HEK293 (cell line): ENCODE measurements at regions not wholly inside any gene's neighbourhood (a gene's known extent, or its start where the extent isn't known, plus 50 kb on each side); places are given as distances from the start of the nearest gene placed in this dataset.

ENCODE experiments used
- CTCF ChIA-PET: fragments of 350-600 bp; formaldehyde crosslinking; extraction: SDS; loops from one replicate; lab custom pipeline; 2021; ENCODE audit warnings: antibody characterized with exemption; lab: Yijun Ruan, JAX
- POLR2A ChIA-PET: fragments of 300-600 bp; formaldehyde crosslinking; extraction: SDS; loops from one replicate; lab custom pipeline; 2020; ENCODE audit warnings: antibody characterized with exemption, inconsistent platforms; lab: Yijun Ruan, JAX
- H3K27ac ChIP-seq: fragments of 200-500 bp; sonication (Bioruptor generic); 2 replicates; pipeline ENCODE4 v1.5.1; 2014; ENCODE audit warnings: low read depth, low read length, control low read depth, inconsistent platforms; ENCODE audit errors: extremely low read depth
- H3K36me3 ChIP-seq, 2 experiments: fragments of 200-500 bp in 1 of 2; sonication (Bioruptor generic) in 1 of 2; 1 replicate in 1 of 2; 2 replicates in 1 of 2; pipeline ENCODE4 v1.5.1; 2014 to 2017; ENCODE audit warnings: inconsistent platforms in 2 of 2, low read length in 2 of 2; ENCODE audit not compliant: control insufficient read depth in 2 of 2, insufficient read depth in 1 of 2
- H3K4me1 ChIP-seq: fragments of 200-500 bp; sonication (Bioruptor generic); 2 replicates; pipeline ENCODE4 v1.5.1; 2014; ENCODE audit warnings: mild to moderate bottlenecking, low read length, inconsistent platforms; ENCODE audit not compliant: control insufficient read depth, insufficient read depth
- H3K4me3 ChIP-seq: 2 replicates; pipeline ENCODE4 v1.5.1; 2011; ENCODE audit warnings: low read depth, mild to moderate bottlenecking, control low read depth, low read length, moderate library complexity
- H3K9me3 ChIP-seq: fragments of 200-500 bp; sonication (Bioruptor generic); 2 replicates; pipeline ENCODE4 v1.5.1; 2014; ENCODE audit warnings: low read depth, low read length, inconsistent platforms; ENCODE audit not compliant: control insufficient read depth, insufficient read depth
- OSR2 ChIP-seq: fragments of 450-650 bp; formaldehyde crosslinking; IDR thresholded peaks from 2 replicates; pipeline ENCODE4 v1.5.1; 2016; ENCODE audit warnings: missing biosample characterization, missing genetic modification characterization
- OVOL3 ChIP-seq: fragments of 450-650 bp; formaldehyde crosslinking; IDR thresholded peaks from 2 replicates; pipeline ENCODE4 v1.5.1; 2016; ENCODE audit warnings: missing biosample characterization, missing genetic modification characterization
- PRDM1 ChIP-seq: fragments of 450-650 bp; formaldehyde crosslinking; IDR thresholded peaks from 2 replicates; pipeline ENCODE4; 2016; ENCODE audit warnings: missing biosample characterization, missing genetic modification characterization
- YY1 ChIP-seq: fragments of 450-650 bp; formaldehyde crosslinking; IDR thresholded peaks from 2 replicates; pipeline ENCODE4 v1.5.1; 2018; ENCODE audit warnings: missing biosample characterization, missing genetic modification characterization
- ZBTB48 ChIP-seq: fragments of 450-650 bp; formaldehyde crosslinking; IDR thresholded peaks from 2 replicates; pipeline ENCODE4 v1.5.1; 2016; ENCODE audit warnings: missing biosample characterization, missing genetic modification characterization
- ZEB2 ChIP-seq: fragments of 450-650 bp; formaldehyde crosslinking; IDR thresholded peaks from 2 replicates; pipeline ENCODE4 v1.5.1; 2016; ENCODE audit warnings: missing biosample characterization, missing genetic modification characterization
- ZFP69B ChIP-seq: fragments of 450-650 bp; formaldehyde crosslinking; IDR thresholded peaks from 2 replicates; pipeline ENCODE4 v1.5.1; 2016; ENCODE audit warnings: missing biosample characterization, missing genetic modification characterization
- ZNF16 ChIP-seq: fragments of 450-650 bp; formaldehyde crosslinking; IDR thresholded peaks from 2 replicates; pipeline ENCODE4 v1.5.1; 2016; ENCODE audit warnings: low read depth, missing biosample characterization, missing genetic modification characterization
- ZNF184 ChIP-seq: fragments of 450-650 bp; IDR thresholded peaks from 2 replicates; pipeline ENCODE4 v1.5.1; 2018; ENCODE audit warnings: missing biosample characterization, mild to moderate bottlenecking, missing genetic modification characterization
- ZNF19 ChIP-seq: fragments of 450-650 bp; formaldehyde crosslinking; IDR thresholded peaks from 2 replicates; pipeline ENCODE4; 2016; ENCODE audit warnings: missing biosample characterization, missing genetic modification characterization, low read depth
- ZNF202 ChIP-seq: fragments of 450-650 bp; formaldehyde crosslinking; IDR thresholded peaks from 2 replicates; pipeline ENCODE4 v1.5.1; 2016; ENCODE audit warnings: missing biosample characterization, missing genetic modification characterization, borderline replicate concordance
- ZNF426 ChIP-seq: fragments of 450-650 bp; formaldehyde crosslinking; IDR thresholded peaks from 2 replicates; pipeline ENCODE4 v1.5.1; 2017; ENCODE audit warnings: missing biosample characterization, missing genetic modification characterization, mild to moderate bottlenecking, inconsistent platforms, moderate library complexity
- ZNF510 ChIP-seq: fragments of 450-650 bp; formaldehyde crosslinking; IDR thresholded peaks from 2 replicates; pipeline ENCODE4 v1.5.1; 2018; ENCODE audit warnings: mild to moderate bottlenecking, missing genetic modification characterization, missing biosample characterization; ENCODE audit not compliant: insufficient replicate concordance
- ZNF518A ChIP-seq: fragments of 450-650 bp; formaldehyde crosslinking; conservative IDR thresholded peaks from 2 replicates; pipeline ENCODE4 v1.5.1; 2016; ENCODE audit warnings: low read depth, missing biosample characterization, missing genetic modification characterization
- ZNF548 ChIP-seq: fragments of 450-650 bp; formaldehyde crosslinking; IDR thresholded peaks from 2 replicates; pipeline ENCODE4 v1.5.1; 2016; ENCODE audit warnings: missing biosample characterization, missing genetic modification characterization
- ZNF629 ChIP-seq: fragments of 450-650 bp; formaldehyde crosslinking; IDR thresholded peaks from 2 replicates; pipeline ENCODE4 v1.5.1; 2017; ENCODE audit warnings: missing biosample characterization, missing genetic modification characterization
- ZNF660 ChIP-seq: fragments of 450-650 bp; IDR thresholded peaks from 2 replicates; pipeline ENCODE4 v1.5.1; 2018; ENCODE audit warnings: missing biosample characterization, mild to moderate bottlenecking, missing genetic modification characterization
- ZSCAN18 ChIP-seq: fragments of 450-650 bp; formaldehyde crosslinking; IDR thresholded peaks from 2 replicates; pipeline ENCODE4 v1.5.1; 2016; ENCODE audit warnings: missing biosample characterization, missing genetic modification characterization
- ZXDB ChIP-seq: fragments of 450-650 bp; formaldehyde crosslinking; IDR thresholded peaks from 2 replicates; pipeline ENCODE4 v1.5.1; 2016; ENCODE audit warnings: missing biosample characterization, missing genetic modification characterization
- TF ChIP-seq, protein P1 (sequence below): fragments of 450-650 bp; formaldehyde crosslinking; IDR thresholded peaks from 2 replicates; pipeline ENCODE4 v1.5.1; 2016; ENCODE audit warnings: missing biosample characterization, missing genetic modification characterization, borderline replicate concordance
- TF ChIP-seq, protein P2 (sequence below): fragments of 450-650 bp; formaldehyde crosslinking; IDR thresholded peaks from 2 replicates; pipeline ENCODE4 v1.5.1; 2016; ENCODE audit warnings: missing biosample characterization, missing genetic modification characterization
- TF ChIP-seq, protein P3 (sequence below): fragments of 450-650 bp; formaldehyde crosslinking; IDR thresholded peaks from 2 replicates; pipeline ENCODE4 v1.5.1; 2016; ENCODE audit warnings: missing biosample characterization, missing genetic modification characterization

DNA sequence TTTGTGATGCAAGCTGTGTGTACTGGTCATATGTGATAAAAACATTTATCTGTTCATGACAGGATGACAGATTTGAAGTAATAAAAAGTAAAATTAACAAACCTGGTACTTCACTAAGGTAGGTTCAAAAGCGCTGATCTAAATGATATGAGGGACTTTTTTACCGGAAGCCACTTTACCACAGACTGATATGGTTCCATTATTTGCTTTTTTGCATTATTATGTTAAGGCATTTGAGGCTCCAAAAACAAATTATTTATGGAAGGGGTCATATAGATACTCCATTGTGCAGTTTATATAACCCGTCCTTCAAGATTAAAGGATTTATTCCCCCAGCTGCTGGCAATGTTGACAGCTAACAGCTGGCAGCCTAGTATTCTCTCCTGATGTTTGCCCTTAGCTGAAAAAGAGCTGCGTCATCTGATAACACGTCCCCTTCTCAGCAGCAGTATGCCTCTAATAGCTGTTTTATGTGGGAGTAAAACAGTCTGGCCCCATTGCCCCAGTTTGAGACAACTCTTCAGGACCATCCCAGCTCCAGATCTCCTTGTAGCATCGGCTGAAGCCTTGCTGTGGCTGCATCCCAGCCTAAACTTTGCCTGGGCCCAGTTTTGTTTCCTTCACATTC, 84.8 kb upstream of the XIRP2 start (continued):
- no peak for TF ChIP-seq ZBTB48
- TF ChIP-seq ZNF426, result no peak
- TF ChIP-seq ZNF629, result no peak
- no peak for TF ChIP-seq ZNF660

DNA sequence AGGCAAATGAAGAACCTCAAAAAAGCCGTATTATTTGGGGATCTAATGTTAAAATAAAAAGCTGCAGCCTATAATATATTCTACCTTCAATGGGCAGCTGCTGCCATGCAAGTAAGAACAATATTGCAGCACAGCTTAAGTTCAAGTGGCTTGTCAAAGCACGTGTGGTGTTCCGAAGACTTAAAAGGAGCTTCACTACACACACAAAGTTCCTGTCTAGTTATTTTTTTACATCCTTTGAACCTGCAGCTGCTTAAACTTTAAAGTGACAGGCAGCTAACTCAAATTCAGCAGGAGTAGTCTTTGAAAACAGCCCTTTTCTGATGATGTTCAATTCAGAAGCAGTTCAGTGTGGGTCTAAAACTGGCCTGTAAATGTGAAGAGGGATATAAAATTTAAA, 85.8 kb upstream of the XIRP2 start:
- ChIA-PET CTCF (interaction anchor here (0.6 kb wide), 1 partner anchor 411 kb away, joined by 4 read pairs; no protein-coding TSS in a partner anchor), POLR2A (no interaction called here)

More for the DNA sequence above, 85.8 kb upstream of the XIRP2 start:
- TF ChIP-seq, protein P1, sequence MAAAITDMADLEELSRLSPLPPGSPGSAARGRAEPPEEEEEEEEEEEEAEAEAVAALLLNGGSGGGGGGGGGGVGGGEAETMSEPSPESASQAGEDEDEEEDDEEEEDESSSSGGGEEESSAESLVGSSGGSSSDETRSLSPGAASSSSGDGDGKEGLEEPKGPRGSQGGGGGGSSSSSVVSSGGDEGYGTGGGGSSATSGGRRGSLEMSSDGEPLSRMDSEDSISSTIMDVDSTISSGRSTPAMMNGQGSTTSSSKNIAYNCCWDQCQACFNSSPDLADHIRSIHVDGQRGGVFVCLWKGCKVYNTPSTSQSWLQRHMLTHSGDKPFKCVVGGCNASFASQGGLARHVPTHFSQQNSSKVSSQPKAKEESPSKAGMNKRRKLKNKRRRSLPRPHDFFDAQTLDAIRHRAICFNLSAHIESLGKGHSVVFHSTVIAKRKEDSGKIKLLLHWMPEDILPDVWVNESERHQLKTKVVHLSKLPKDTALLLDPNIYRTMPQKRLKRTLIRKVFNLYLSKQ (tag by site-specific recombination), result no peak
- TF ChIP-seq ZNF660, result no peak
- no peak for TF ChIP-seq ZNF548 (tag by site-specific recombination)
- TF ChIP-seq, protein P2, sequence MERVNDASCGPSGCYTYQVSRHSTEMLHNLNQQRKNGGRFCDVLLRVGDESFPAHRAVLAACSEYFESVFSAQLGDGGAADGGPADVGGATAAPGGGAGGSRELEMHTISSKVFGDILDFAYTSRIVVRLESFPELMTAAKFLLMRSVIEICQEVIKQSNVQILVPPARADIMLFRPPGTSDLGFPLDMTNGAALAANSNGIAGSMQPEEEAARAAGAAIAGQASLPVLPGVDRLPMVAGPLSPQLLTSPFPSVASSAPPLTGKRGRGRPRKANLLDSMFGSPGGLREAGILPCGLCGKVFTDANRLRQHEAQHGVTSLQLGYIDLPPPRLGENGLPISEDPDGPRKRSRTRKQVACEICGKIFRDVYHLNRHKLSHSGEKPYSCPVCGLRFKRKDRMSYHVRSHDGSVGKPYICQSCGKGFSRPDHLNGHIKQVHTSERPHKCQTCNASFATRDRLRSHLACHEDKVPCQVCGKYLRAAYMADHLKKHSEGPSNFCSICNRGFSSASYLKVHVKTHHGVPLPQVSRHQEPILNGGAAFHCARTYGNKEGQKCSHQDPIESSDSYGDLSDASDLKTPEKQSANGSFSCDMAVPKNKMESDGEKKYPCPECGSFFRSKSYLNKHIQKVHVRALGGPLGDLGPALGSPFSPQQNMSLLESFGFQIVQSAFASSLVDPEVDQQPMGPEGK (tag by site-specific recombination), result no peak
- no peak for TF ChIP-seq YY1 (tag by site-specific recombination)
- TF ChIP-seq ZNF426, result no peak
- TF ChIP-seq ZNF184, result no peak
- no peak for TF ChIP-seq ZSCAN18 (tag by site-specific recombination)
- TF ChIP-seq ZNF16 (tag by site-specific recombination), result no peak
- no peak for TF ChIP-seq ZNF510 (tag by site-specific recombination)
- no peak for TF ChIP-seq ZNF202 (tag by site-specific recombination)
- TF ChIP-seq ZXDB (tag by site-specific recombination), result no peak
- no peak for TF ChIP-seq ZNF19 (tag by site-specific recombination)
- TF ChIP-seq OSR2 (tag by site-specific recombination), result no peak
- TF ChIP-seq, protein P3, sequence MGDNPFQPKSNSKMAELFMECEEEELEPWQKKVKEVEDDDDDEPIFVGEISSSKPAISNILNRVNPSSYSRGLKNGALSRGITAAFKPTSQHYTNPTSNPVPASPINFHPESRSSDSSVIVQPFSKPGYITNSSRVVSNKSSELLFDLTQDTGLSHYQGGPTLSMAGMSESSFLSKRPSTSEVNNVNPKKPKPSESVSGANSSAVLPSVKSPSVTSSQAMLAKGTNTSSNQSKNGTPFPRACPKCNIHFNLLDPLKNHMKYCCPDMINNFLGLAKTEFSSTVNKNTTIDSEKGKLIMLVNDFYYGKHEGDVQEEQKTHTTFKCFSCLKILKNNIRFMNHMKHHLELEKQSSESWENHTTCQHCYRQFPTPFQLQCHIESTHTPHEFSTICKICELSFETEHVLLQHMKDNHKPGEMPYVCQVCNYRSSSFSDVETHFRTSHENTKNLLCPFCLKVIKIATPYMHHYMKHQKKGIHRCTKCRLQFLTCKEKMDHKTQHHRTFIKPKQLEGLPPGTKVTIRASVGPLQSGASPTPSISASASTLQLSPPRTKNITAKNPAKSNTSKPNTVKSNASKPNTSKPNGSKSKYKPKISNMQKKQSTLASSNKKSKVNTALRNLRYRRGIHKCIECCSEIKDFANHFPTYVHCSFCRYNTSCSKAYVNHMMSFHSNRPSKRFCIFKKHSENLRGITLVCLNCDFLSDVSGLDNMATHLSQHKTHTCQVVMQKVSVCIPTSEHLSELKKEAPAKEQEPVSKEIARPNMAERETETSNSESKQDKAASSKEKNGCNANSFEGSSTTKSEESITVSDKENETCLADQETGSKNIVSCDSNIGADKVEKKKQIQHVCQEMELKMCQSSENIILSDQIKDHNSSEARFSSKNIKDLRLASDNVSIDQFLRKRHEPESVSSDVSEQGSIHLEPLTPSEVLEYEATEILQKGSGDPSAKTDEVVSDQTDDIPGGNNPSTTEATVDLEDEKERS (tag by site-specific recombination), result no peak
- no peak for TF ChIP-seq ZEB2 (tag by site-specific recombination)
- TF ChIP-seq PRDM1 (tag by site-specific recombination), result no peak
- no peak for TF ChIP-seq ZNF518A
- TF ChIP-seq OVOL3, result no peak
- no peak for TF ChIP-seq ZFP69B (tag by site-specific recombination)
- TF ChIP-seq, all 188 proteins: peak for 0
- Histone ChIP-seq H3K27ac (no peak overlapping the region), H3K4me1 (no peaks in the 10 kb centered on the region), H3K4me3 (no peak overlapping the region), H3K9me3 (no peaks in the 10 kb centered on the region), H3K36me3 (no peaks in the 10 kb centered on the region)
